GM12891 (cell line): ENCODE measurements at regions not wholly inside any gene's neighbourhood (a gene's known extent, or its start where the extent isn't known, plus 50 kb on each side); places are given as distances from the start of the nearest gene placed in this dataset.

Source experiments
- POLR2A ChIP-seq: IDR thresholded peaks from 2 replicates; pipeline ENCODE4 v1.6.1; 2011; ENCODE audit warnings: low read depth, low read length, control low read depth
- POLR2AphosphoS5 ChIP-seq: IDR thresholded peaks from 2 replicates; pipeline ENCODE4 v1.6.1; 2011; ENCODE audit warnings: low read depth, low read length, control low read depth

DNA sequence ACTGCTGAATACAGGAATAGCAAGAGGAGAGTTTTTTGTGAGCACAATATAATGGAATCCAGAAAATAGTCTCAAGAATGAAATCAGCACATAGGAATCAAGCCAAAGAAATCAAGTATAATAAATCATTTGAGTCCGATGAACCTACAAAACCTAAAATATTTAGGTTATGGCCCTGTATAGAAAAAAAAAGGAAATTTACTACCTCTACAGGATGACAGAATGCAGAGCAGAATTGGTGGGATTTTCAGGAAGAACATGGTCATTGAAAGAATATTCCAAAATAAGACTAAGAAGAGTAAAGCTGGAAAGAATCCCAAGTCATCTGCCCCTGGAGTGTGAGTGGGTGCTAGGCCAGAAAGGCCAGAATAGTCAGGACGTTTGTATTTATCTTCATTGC is 1041.2 kb upstream of the CDH2 start:
- TF ChIP-seq POLR2A (no peak), POLR2AphosphoS5 (no peak)
